ENCODE measurements at regions not wholly inside any gene's neighbourhood (a gene's known extent, or its start where the extent isn't known, plus 50 kb on each side); places are given as distances from the start of the nearest gene placed in this dataset.

GRCh38 chr4:43356786-43357185, 464.3 kb downstream of the GRXCR1 start (continued):
- TF ChIP-seq, protein P1, sequence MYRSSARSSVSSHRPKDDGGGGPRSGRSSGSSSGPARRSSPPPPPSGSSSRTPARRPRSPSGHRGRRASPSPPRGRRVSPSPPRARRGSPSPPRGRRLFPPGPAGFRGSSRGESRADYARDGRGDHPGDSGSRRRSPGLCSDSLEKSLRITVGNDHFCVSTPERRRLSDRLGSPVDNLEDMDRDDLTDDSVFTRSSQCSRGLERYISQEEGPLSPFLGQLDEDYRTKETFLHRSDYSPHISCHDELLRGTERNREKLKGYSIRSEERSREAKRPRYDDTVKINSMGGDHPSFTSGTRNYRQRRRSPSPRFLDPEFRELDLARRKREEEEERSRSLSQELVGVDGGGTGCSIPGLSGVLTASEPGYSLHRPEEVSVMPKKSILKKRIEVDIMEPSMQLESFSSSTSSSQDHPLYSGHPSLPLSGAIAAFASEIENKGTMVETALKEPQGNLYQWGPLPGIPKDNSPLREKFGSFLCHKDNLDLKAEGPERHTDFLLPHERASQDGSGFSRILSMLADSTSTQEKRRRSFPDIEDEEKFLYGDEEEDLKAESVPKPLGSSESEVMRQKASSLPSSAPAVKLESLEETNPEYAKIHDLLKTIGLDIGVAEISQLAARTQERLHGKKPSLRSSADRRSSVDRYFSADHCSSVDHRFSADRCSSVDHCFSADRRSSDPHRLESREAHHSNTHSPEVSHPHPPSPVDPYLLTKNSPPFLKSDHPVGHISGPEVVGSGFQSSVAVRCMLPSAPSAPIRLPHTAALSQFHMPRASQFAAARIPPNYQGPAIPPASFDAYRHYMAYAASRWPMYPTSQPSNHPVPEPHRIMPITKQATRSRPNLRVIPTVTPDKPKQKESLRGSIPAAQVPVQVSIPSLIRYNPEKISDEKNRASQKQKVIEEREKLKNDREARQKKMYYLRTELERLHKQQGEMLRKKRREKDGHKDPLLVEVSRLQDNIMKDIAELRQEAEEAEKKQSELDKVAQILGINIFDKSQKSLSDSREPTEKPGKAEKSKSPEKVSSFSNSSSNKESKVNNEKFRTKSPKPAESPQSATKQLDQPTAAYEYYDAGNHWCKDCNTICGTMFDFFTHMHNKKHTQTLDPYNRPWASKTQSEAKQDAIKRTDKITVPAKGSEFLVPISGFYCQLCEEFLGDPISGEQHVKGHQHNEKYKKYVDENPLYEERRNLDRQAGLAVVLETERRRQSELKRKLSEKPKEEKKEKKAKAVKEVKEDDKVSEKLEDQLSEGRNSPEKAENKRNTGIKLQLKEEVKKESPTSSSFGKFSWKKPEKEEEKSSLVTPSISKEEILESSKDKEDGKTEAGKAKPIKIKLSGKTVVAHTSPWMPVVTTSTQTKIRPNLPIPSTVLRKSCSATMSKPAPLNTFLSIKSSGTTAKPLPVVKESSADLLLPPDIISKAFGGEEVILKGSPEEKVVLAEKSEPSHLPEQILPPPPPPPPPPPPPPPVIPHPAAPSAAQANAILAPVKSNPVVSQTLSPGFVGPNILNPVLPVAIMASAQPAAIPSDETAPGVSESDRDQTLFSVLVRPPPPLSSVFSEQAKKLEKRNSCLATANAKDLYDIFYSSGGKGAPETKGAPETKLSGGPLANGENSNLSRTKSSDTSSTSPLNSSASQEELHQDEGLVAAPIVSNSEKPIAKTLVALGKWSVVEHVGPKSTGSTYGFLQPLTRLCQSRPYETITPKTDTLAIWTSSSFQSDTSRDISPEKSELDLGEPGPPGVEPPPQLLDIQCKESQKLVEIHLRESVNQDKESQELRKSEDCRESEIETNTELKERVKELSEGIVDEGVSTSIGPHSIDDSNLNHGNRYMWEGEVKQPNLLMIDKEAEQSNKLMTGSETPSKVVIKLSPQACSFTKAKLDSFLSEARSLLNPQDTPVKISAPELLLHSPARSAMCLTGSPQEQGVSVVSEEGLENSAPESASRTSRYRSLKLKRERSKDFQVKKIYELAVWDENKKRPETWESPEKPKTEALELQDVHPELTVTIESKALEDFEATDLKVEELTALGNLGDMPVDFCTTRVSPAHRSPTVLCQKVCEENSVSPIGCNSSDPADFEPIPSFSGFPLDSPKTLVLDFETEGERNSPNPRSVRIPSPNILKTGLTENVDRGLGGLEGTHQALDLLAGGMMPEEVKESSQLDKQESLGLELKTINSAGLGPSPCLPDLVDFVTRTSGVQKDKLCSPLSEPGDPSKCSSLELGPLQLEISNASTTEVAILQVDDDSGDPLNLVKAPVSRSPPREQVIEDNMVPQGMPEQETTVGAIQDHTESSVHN (CRISPR knock-in tag; IDR thresholded peaks at IDR 0.05): no peak
- TF ChIP-seq TCF7 (IDR thresholded peaks at IDR 0.05; ENCODE audit: low read depth): peak; percentile 84
- TF ChIP-seq SRSF1 (optimal IDR thresholded peaks at IDR 0.05; ENCODE audit: low read depth, low read length): no peak
- TF ChIP-seq ELF3 (CRISPR knock-in tag; IDR thresholded peaks at IDR 0.05): peak; percentile 38
- 0 out of 2 replicates have a peak, but pooled peaks have one; percentile 41 for TF ChIP-seq ZNF331 (CRISPR knock-in tag; IDR thresholded peaks at IDR 0.05)
- peak; percentile 22; the same call in 1 of the 2 replicates for TF ChIP-seq TBX3 (IDR thresholded peaks at IDR 0.05; ENCODE audit: borderline replicate concordance)
- TF ChIP-seq MXI1 (IDR thresholded peaks at IDR 0.05; ENCODE audit: borderline replicate concordance, low read depth, low read length): no peak
- no peak for TF ChIP-seq ARID4A (CRISPR knock-in tag; IDR thresholded peaks at IDR 0.05; ENCODE audit: borderline replicate concordance)
- TF ChIP-seq HOXA7 (CRISPR knock-in tag; IDR thresholded peaks at IDR 0.05): no peak
- TF ChIP-seq CBX5 (CRISPR knock-in tag; IDR thresholded peaks at IDR 0.05; ENCODE audit: borderline replicate concordance): no peak
- TF ChIP-seq SSRP1 (CRISPR knock-in tag; IDR thresholded peaks at IDR 0.05): no peak
- TF ChIP-seq ELK4 (CRISPR knock-in tag; IDR thresholded peaks at IDR 0.05; ENCODE audit: borderline replicate concordance): no peak
- TF ChIP-seq GTF3A (CRISPR knock-in tag; conservative IDR thresholded peaks at IDR 0.05): no peak
- no peak for TF ChIP-seq RBFOX2 (IDR thresholded peaks at IDR 0.05; ENCODE audit: low read depth, low read length)
- TF ChIP-seq PLRG1 (conservative IDR thresholded peaks at IDR 0.05): no peak
- TF ChIP-seq NCOR1 (IDR thresholded peaks at IDR 0.05; ENCODE audit: borderline replicate concordance, low read length): peak; percentile 65; the same call in 1 of the 2 replicates
- TF ChIP-seq SUZ12 (IDR thresholded peaks at IDR 0.05; ENCODE audit: low read depth, low read length): no peak
- no peak for TF ChIP-seq ZNF720 (CRISPR knock-in tag; IDR thresholded peaks at IDR 0.05)
- no peak for TF ChIP-seq ZNF737 (CRISPR knock-in tag; IDR thresholded peaks at IDR 0.05; ENCODE audit: borderline replicate concordance)

All from HepG2 (cell line).